Mesothelial cell of epicardium (in vitro differentiated cells): ENCODE measurements at regions not wholly inside any gene's neighbourhood (a gene's known extent, or its start where the extent isn't known, plus 50 kb on each side); places are given as distances from the start of the nearest gene placed in this dataset.

Experiments used
- DNase-seq, 2 experiments: peaks; one replicate each; pipeline ENCODE4 v3.0.0; 2021; ENCODE audit warnings: low spot score in 2 of 2; ENCODE audit not compliant: unreplicated experiment in 2 of 2
- H3K27ac Mint-ChIP-seq: 2 replicates; pipeline ENCODE4 v1.8.0; 2021; ENCODE audit warnings: mixed read lengths
- H3K27me3 Mint-ChIP-seq: 2 replicates; pipeline ENCODE4 v1.8.0; 2021; ENCODE audit warnings: low read depth, mixed read lengths
- H3K36me3 Mint-ChIP-seq: 2 replicates; pipeline ENCODE4 v1.8.0; 2021; ENCODE audit warnings: mixed read lengths
- H3K4me1 Mint-ChIP-seq: 2 replicates; pipeline ENCODE4 v1.8.0; 2021; ENCODE audit warnings: mixed read lengths
- H3K4me3 Mint-ChIP-seq: 2 replicates; pipeline ENCODE4 v1.8.0; 2021; ENCODE audit warnings: mild to moderate bottlenecking, moderate library complexity, mixed read lengths
- H3K9me3 Mint-ChIP-seq: 2 replicates; pipeline ENCODE4 v1.8.0; 2021; ENCODE audit warnings: mixed read lengths
- CTCF ChIP-seq: fragments of 200-600 bp; sonication (generic); IDR thresholded peaks from one replicate; pipeline ENCODE4 v1.5.0; 2021; ENCODE audit warnings: antibody characterized with exemption; ENCODE audit not compliant: unreplicated experiment

GRCh38 chr18:47341678-47342077 is 90.2 kb upstream of the SKOR2 start:
- no peak for DNase-seq
- no peak for TF ChIP-seq CTCF
- Mint-ChIP-seq H3K9me3 (no peaks in the 10 kb centered on the region), H3K36me3 (no peaks in the 10 kb centered on the region), H3K4me3 (no peak overlapping the region), H3K4me1 (no peaks in the 10 kb centered on the region), H3K27me3 (peaks cover 51% of the 10 kb centered on the region), H3K27ac (no peak overlapping the region)

DNA sequence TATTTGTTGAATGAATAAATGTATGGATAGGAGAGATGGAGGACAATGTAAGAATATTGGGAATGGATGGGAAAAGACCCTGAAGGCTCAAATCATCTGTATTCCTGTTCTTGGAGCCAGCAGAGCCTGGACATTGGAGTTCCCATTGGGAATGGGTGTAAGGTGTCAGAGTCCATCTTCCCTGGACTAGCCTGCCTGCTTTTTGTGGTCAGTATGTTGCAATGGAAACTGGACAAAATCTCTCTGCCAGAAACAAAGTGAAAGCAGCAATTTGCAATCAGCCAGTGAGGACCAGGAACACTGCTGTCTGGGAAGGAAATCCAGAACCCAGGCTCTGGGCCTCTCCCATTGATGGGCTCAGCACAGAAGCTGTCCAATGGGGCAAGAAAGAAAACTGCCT is 83.5 kb upstream of the SKOR2 start:
- H3K27ac Mint-ChIP-seq, result no peak overlapping the region
- H3K36me3 Mint-ChIP-seq, result no peaks in the 10 kb centered on the region
- H3K9me3 Mint-ChIP-seq, result no peaks in the 10 kb centered on the region
- no peaks in the 10 kb centered on the region for H3K4me1 Mint-ChIP-seq
- TF ChIP-seq CTCF, result no peak
- peaks cover 81% of the 10 kb centered on the region for H3K27me3 Mint-ChIP-seq
- no peak overlapping the region for H3K4me3 Mint-ChIP-seq
- no peak for DNase-seq

DNA sequence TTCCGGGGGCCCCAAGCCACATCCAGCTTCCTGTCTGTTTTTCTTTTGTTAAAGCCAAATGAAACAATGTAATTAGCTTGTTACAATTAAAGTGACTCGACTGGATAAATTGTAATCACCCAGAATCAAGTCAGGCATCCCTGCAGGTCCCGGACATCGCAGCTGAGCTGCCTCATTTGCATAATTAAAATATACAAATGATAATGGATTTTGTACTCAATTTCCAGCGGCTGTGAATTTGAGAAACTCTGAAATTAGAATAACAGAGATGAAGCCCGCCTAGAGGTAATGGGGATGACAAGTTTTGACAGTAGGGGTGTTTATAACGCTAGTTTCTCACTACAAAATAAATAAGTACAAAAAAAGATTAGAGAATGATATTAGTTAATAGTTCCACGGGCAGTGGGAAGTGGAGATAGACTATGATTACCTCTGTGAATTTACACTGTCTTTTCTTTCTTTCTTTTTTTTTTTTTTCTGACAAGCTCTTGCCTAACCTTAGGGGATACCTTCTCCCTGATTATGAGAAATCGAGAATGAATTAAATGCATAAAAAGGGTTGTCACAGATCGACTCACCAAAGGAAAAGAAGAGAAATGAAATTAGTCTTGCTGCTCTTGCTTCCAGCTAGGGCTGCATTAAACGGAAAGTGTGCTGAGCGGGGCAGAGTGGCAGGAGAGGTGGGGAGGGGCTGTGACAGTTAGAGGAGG is 82.6 kb upstream of the SKOR2 start:
- H3K27ac Mint-ChIP-seq, result no peak overlapping the region
- H3K4me1 Mint-ChIP-seq, result no peaks in the 10 kb centered on the region
- H3K36me3 Mint-ChIP-seq, result no peaks in the 10 kb centered on the region
- H3K27me3 Mint-ChIP-seq, result peaks cover 82% of the 10 kb centered on the region
- H3K9me3 Mint-ChIP-seq, result no peaks in the 10 kb centered on the region
- DNase-seq, result no peak
- no peak overlapping the region for H3K4me3 Mint-ChIP-seq
- TF ChIP-seq CTCF, result no peak

- no peak for DNase-seq
- no peak for TF ChIP-seq CTCF
- Mint-ChIP-seq H3K27ac (no peak overlapping the region), H3K9me3 (no peaks in the 10 kb centered on the region), H3K27me3 (peaks cover 72% of the 10 kb centered on the region), H3K4me1 (no peaks in the 10 kb centered on the region), H3K4me3 (no peak overlapping the region), H3K36me3 (no peaks in the 10 kb centered on the region)
Observed at GRCh38 chr18:47331641-47332040, 80.2 kb upstream of the SKOR2 start.

DNA sequence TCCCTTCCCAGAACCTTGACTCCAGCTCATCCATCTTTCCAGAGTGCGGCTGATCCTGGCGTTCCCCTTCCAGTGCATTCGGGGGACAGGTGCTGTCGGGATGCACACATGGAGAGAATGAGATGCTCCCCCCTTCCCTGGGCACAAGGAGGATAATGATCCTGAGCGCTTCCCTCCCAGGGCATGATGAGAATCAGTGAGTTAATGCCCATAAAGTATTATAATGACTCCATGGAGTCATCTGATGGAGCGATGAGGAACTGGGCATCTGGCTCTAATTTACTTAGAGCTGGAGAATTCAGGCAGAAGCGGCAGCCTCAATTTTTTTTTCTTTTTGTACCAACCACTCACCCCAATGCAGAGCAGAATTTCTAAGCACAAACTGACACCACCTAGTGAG is 79.6 kb upstream of the SKOR2 start:
- no peak for TF ChIP-seq CTCF
- no peak for DNase-seq
- Mint-ChIP-seq H3K9me3 (no peaks in the 10 kb centered on the region), H3K27me3 (peaks cover 69% of the 10 kb centered on the region), H3K4me1 (no peaks in the 10 kb centered on the region), H3K27ac (no peak overlapping the region), H3K4me3 (no peak overlapping the region), H3K36me3 (no peaks in the 10 kb centered on the region)

GRCh38 chr18:47323158-47323557 is 71.7 kb upstream of the SKOR2 start:
- no peaks in the 10 kb centered on the region for H3K9me3 Mint-ChIP-seq
- no peak overlapping the region for H3K27ac Mint-ChIP-seq
- no peaks in the 10 kb centered on the region for H3K36me3 Mint-ChIP-seq
- H3K4me1 Mint-ChIP-seq, result no peaks in the 10 kb centered on the region
- TF ChIP-seq CTCF, result no peak
- H3K27me3 Mint-ChIP-seq, result peaks cover 52% of the 10 kb centered on the region
- DNase-seq, result no peak
- no peak overlapping the region for H3K4me3 Mint-ChIP-seq
